GM19239 (cell line): ENCODE measurements at regions not wholly inside any gene's neighbourhood (a gene's known extent, or its start where the extent isn't known, plus 50 kb on each side); places are given as distances from the start of the nearest gene placed in this dataset.
"Not testable (repeated sequence)": the region's sequence is repeated elsewhere in the genome, so short reads cannot be mapped to it uniquely, and the experiment has no call there.

ENCODE experiments used
- DNase-seq: peaks from one replicate; pipeline ENCODE4 v3.0.0; 2011; ENCODE audit warnings: low spot score; ENCODE audit not compliant: insufficient read length
- FAIRE-seq: peaks from 2 replicates; lab custom pipeline; 2011; peaks lifted over from hg19 to GRCh38; lab: Jason Lieb, UNC

DNA sequence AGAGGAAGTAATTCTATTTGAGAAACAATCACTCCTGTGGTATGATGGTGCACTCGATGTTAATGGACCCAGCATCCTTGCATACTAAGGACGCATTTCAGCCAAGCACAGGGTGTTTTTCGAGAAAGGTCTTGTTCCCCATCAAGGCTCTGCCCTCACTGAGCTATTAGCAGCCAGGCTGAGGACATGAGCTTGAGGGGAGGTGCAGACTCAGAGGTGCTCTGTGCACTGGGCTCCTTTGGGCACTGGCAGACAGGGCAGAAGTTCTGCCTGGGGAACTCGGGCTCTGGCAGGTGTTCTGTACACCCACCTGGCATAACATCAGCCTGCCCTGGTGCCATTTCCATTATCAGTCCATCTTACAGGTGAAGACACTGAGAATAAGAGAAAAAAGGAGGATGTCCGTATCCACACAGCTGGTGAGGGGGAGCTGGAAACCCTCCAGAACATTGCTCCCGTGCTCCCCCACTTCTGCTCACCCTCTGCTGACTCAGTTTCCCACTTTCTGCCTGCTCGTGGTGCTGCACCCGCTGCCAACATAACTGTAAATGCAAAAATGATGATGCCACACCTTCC, 92.7 kb upstream of the RET start:
- FAIRE-seq (no peak), DNase-seq (no peak)

DNA sequence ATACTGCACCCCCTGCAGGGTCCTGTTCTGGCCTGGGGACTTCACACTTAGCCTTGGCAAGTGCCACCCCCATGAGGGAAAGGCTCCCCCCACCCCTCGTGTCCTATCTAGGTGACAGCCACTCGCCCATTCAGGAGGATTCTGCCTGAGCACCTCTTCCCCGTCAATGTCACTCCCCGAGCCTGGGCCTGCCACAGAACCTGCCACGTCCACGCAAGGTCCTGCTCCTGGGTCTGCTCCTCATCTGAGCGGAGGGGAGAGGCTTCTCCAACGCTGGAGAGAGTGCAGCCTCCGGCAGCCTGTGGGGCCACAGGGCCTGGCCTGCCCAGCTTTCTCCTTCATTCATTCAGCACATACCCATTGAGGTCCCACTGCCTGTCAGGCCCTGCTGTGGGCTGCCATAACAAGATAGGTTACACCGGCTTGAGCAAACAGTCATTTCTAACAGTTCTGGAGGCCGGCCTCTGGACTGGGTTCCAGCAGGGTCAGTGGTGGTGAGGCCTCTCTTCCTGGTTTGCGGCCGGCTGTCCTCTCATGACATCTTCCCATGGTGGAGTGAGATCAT, 92.0 kb upstream of the RET start:
- no peak for FAIRE-seq
- DNase-seq = no peak

DNA sequence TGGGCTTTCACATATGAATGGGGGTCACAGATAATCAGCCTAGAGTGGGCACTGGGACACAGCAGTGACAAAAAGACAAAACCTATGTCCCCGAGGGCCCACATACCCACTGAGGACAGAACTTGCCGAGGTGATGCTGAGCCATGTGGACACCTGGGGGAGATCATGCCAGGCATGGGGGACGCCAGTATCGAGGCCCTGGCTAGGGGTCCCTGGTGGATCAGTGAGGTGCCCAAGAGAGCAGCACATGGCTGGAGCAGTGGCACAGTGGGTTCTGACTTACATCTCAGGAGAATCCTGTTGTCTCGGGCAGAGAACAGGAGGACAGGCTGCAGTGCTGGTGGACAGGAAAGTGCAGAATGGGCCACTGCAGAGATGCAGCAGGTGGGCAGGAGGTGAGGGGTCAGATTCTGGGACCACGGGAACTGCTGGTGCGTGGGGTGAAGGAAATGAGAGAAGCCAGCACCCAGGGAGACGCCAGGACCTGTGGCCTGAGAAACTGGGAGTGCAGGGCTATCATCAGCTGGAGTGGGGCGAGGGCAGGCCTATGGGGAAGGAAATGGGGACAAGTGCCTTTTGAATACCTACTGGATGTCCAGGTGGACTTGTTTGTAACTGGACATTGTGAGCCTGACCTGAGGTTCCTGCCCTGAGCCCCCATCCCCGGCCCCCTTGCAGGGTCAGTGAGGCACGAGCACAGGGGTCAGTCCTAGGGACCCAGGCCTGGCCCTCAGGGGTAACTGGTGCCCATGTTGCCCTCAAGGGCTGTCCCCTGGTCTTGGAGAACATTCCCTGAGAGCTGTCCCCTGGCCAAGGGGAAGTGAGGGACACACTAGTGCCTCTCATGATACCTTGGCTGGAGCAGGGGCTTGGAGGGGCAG, 91.2 kb upstream of the RET start:
- DNase-seq (no peak), FAIRE-seq (no peak)

DNA sequence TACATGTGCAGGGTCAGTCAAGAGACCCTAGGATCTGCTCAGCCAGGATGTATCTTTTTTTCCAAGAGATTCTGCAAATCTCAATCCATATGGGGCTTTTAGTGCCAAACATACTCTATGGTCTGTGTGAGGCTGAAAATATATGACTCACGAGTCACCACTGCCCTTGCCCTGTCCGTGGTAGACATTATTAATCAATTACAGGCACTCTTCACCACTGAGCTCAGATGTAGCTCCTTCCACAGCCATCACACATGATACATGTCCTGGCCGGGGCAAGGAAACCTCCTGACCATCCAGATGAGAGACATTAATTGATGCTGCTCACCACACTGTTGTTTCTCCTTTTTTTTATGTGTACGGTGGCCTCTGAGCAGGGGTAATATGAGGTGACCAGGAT, 90.2 kb upstream of the RET start:
- no peak for DNase-seq
- FAIRE-seq = no peak

- no peak for FAIRE-seq
- no peak for DNase-seq
Observed at GRCh38 chr10:42987121-42987541, 89.7 kb upstream of the RET start.

GRCh38 chr10:42987575-42987974, 89.3 kb upstream of the RET start:
- no peak for DNase-seq
- no peak for FAIRE-seq

DNA sequence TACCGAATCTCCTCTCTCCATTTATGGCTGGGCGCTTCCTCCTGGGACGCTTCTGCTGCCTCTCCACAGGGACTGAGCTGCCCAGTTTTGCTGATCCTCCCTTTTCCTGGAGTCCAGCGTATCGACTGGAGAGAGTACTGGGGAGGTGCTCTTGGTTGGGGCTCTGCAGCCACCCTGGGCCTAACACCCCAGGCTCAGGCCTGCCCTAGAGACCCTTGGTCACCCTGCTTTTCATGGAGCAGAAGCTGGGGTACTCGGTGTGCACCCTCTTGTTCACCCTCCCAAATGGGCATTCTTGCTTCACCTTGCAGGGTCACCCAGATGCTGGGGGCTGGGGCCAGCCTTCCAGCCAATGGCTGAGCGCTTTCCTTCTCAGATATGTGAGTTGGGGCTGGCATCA, 88.8 kb upstream of the RET start:
- FAIRE-seq (no peak), DNase-seq (no peak)

- no peak for FAIRE-seq
- DNase-seq = no peak
Observed at GRCh38 chr10:42988517-42989395, 88.1 kb upstream of the RET start.

GRCh38 chr10:42989481-42989921, 87.4 kb upstream of the RET start:
- no peak for FAIRE-seq

GRCh38 chr10:42990016-42990720, 86.7 kb upstream of the RET start:
- no peak for DNase-seq
- no peak for FAIRE-seq

More at GRCh38 chr10:42989481-42989921, 87.4 kb upstream of the RET start:
- no peak for DNase-seq

DNA sequence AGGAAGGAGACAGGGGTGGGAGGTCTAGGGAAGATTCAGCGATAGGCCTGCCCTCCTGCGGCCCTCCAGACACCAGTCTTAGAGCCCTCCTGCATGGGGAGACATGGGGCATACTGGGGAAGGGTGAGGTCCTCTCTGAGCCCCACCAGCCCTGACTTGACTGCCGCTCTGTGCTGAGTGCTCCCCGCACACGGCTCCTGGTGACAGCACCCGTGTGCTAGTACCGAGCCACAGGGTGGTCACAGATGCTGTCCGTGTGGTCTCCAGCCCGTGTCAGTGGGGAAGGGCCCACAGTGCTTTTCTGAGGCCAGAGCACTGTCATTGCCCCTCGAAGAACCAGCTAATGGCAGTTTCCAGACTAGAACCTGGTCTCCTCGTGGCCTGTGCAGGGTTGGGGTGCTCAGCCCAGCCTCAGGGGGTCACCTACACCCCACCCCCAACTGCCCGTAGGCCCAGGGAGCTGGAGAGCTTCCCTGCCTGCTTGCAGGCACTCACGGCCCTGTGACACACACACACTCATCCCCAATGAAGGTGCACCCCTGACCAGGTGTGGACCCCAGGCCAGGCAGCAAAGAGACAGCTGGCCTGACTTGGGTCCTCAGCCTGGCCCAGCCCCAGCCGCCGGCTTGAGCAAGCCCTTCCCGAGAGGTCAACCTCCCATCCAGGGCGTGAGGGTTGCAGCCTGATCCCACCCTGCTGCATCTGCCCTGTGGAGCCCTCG, 86.0 kb upstream of the RET start:
- FAIRE-seq = no peak
- DNase-seq = no peak

- DNase-seq (no peak), FAIRE-seq (no peak)
Observed at GRCh38 chr10:42991442-42992098, 85.3 kb upstream of the RET start.

GRCh38 chr10:42992156-42992956, 84.5 kb upstream of the RET start:
- DNase-seq = no peak
- FAIRE-seq = no peak

DNA sequence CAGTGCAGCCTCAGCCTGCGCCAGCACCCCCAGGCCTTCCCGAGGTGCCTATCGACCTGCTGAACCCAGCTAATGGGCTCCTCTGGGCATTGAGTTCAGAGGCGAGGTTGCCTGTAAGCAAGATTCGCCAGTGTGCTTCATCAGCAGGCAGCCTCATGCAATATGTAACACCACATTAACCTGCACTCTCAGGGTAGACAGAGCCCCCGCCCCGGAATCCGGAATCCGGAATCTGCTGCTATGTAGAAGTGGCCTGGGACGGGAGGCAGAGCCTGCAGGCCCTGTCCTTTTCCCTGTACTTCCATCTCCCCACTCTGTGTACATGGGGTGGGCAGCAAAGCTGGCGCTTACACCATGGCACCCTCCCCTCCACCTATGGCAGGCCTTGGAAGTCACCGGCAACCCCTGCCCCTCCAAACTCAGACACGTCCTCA, 83.9 kb upstream of the RET start:
- no peak for DNase-seq
- no peak for FAIRE-seq

- peak; percentile 61 for FAIRE-seq
- DNase-seq = not testable (repeated sequence)
Observed at GRCh38 chr10:42994909-42995308, 82.0 kb upstream of the RET start.

GRCh38 chr10:42995537-42995936, 81.3 kb upstream of the RET start:
- FAIRE-seq (no peak), DNase-seq (no peak)

GRCh38 chr10:42996588-42996987, 80.3 kb upstream of the RET start:
- no peak for DNase-seq
- no peak for FAIRE-seq
